ENCODE measurements at regions not wholly inside any gene's neighbourhood (a gene's known extent, or its start where the extent isn't known, plus 50 kb on each side); places are given as distances from the start of the nearest gene placed in this dataset.

DNA sequence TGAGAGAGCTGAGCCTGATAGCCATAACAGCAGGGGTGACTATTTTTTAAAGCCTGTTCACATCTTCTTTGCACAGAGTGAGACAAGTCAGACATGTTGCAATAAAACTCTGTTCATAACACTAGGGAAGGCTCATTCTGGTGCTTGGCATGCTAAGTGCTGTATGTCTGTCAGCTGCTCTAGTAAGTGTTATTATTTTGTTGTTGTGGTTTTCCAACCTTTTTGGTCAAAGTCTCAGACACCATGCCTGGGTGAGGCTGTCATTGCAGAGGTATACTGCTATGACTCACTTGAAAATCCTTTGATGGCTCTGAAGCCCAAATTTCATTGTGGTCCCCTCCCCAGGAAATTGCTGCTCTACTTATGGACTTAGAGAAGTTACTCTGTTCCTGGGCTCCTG lies 129.7 kb downstream of the ADRA2A start:
- no peaks in the 10 kb centered on the region for H3K27me3 ChIP-seq (ENCODE audit: control insufficient read depth, insufficient read depth, low read length)
- no peaks in the 10 kb centered on the region for H3K4me1 ChIP-seq (ENCODE audit: control insufficient read depth, insufficient read depth, low read length)
- H2BK120ac ChIP-seq (ENCODE audit: low read depth, low read length), result no peak overlapping the region
- no peak overlapping the region for H3K4me3 ChIP-seq (ENCODE audit: insufficient read depth, low read depth, low read length)
- ATAC-seq (ENCODE audit: low read depth) (no peak), DNase-seq (no peak)
- no TSS peak for BruUV-seq (replicated peaks)
- H3K56ac ChIP-seq (ENCODE audit: extremely low read depth, insufficient read depth, low read length), result no peak overlapping the region
- no peaks in the 10 kb centered on the region for H3K79me1 ChIP-seq (ENCODE audit: low read depth in 1 of 2, low read length in 2 of 2)
- no peaks in the 10 kb centered on the region for H4K20me1 ChIP-seq (ENCODE audit: insufficient read depth, low read length)
- H4K91ac ChIP-seq (ENCODE audit: insufficient read depth, low read depth, low read length), result no peak overlapping the region
- H3K18ac ChIP-seq (ENCODE audit: low read depth, low read length), result no peak overlapping the region
- H2AK5ac ChIP-seq (ENCODE audit: low read depth, low read length), result no peak overlapping the region
- H2AK9ac ChIP-seq (replicated peaks; ENCODE audit: low read depth, low read length, poor library complexity), result no peak overlapping the region
- CTCF ChIA-PET, result no interaction called here
- H2BK15ac ChIP-seq (ENCODE audit: low read depth, low read length), result no peak overlapping the region
- H3K4me2 ChIP-seq (ENCODE audit: low read depth, low read length), result no peak overlapping the region
- intact Hi-C loops (cut with micrococcal nuclease) (no loop called here), dilution Hi-C loops (cut with HindIII; ENCODE audit: low sequenced_read_pairs, unreplicated experiment) (no loop called here), in situ Hi-C loops (cut with MboI; ENCODE audit: low sequenced_read_pairs) (no loop called here)
- H3K23ac ChIP-seq (ENCODE audit: low read depth, low read length), result no peak overlapping the region
- no peak overlapping the region for H4K8ac ChIP-seq (ENCODE audit: low read depth in 2 of 2, low read length in 2 of 2)
- H4K5ac ChIP-seq (ENCODE audit: low read depth, low read length), result no peak overlapping the region
- TF ChIP-seq POLR2A (IDR thresholded peaks at IDR 0.05; ENCODE audit: low read depth, low read length) (no peak), RAD21 (IDR thresholded peaks at IDR 0.05; ENCODE audit: low read length) (no peak), CEBPB (IDR thresholded peaks at IDR 0.05; ENCODE audit: low read depth, low read length) (no peak), RFX5 (IDR thresholded peaks at IDR 0.05; ENCODE audit: low read depth, low read length) (no peak), CHD1 (IDR thresholded peaks at IDR 0.05; ENCODE audit: low read depth, low read length) (no peak), MAZ (IDR thresholded peaks at IDR 0.05; ENCODE audit: borderline replicate concordance, low read depth, low read length) (no peak)
- H3K36me3 ChIP-seq (ENCODE audit: control insufficient read depth, insufficient read depth, low read length), result no peaks in the 10 kb centered on the region
- no peak overlapping the region for H2BK5ac ChIP-seq (ENCODE audit: low read depth, low read length, poor library complexity, severe bottlenecking)
- no peak overlapping the region for H2AFZ ChIP-seq (replicated peaks; ENCODE audit: low read length, poor library complexity)
- peaks cover 10% of the 10 kb centered on the region; the same call in 1 of the 2 replicates for H3K9me3 ChIP-seq (ENCODE audit: control insufficient read depth, insufficient read depth, low read length)
- no peak overlapping the region for H3K27ac ChIP-seq (ENCODE audit: insufficient read depth, low read length)
- H2BK20ac ChIP-seq (ENCODE audit: low read depth, low read length), result no peak overlapping the region
- POLR2A ChIA-PET (ENCODE audit: unreplicated experiment), result no interaction called here
- no peak overlapping the region for H3K9ac ChIP-seq (ENCODE audit: low read depth, low read length)
- H3K9me1 ChIP-seq (ENCODE audit: insufficient read depth, low read length), result no peaks in the 10 kb centered on the region
- H3K14ac ChIP-seq (replicated peaks; ENCODE audit: low read depth, low read length), result no peak overlapping the region
- H3K4ac ChIP-seq (ENCODE audit: low read depth, low read length), result no peak overlapping the region
